Type B pancreatic cell (in vitro differentiated cells): ENCODE measurements at regions not wholly inside any gene's neighbourhood (a gene's known extent, or its start where the extent isn't known, plus 50 kb on each side); places are given as distances from the start of the nearest gene placed in this dataset.

Experiments
- DNase-seq: peaks from one replicate; pipeline ENCODE4 v3.0.0; 2021; ENCODE audit warnings: mixed read lengths; ENCODE audit not compliant: unreplicated experiment; ENCODE audit errors: extremely low spot score
- H3K27ac Mint-ChIP-seq: 2 replicates; pipeline ENCODE4 v1.8.0; 2021; ENCODE audit warnings: mild to moderate bottlenecking, mixed read lengths
- H3K27me3 Mint-ChIP-seq: 2 replicates; pipeline ENCODE4 v1.8.0; 2021; ENCODE audit warnings: mixed read lengths
- H3K36me3 Mint-ChIP-seq: 2 replicates; pipeline ENCODE4 v1.8.0; 2021; ENCODE audit warnings: mixed read lengths
- H3K4me1 Mint-ChIP-seq: one replicate; pipeline ENCODE4 v1.8.0; 2021; ENCODE audit warnings: mixed read lengths; ENCODE audit not compliant: unreplicated experiment
- H3K4me3 Mint-ChIP-seq: 2 replicates; pipeline ENCODE4 v1.8.0; 2021; ENCODE audit warnings: mild to moderate bottlenecking, mixed read lengths
- H3K9me3 Mint-ChIP-seq: 2 replicates; pipeline ENCODE4 v1.8.0; 2021; ENCODE audit warnings: mixed read lengths
- TF ChIP-seq, protein P1 (sequence below): fragments of 200-600 bp; sonication (generic); conservative IDR thresholded peaks from 2 replicates; pipeline ENCODE4 v1.5.0; 2021; ENCODE audit warnings: antibody characterized with exemption, mild to moderate bottlenecking

DNA sequence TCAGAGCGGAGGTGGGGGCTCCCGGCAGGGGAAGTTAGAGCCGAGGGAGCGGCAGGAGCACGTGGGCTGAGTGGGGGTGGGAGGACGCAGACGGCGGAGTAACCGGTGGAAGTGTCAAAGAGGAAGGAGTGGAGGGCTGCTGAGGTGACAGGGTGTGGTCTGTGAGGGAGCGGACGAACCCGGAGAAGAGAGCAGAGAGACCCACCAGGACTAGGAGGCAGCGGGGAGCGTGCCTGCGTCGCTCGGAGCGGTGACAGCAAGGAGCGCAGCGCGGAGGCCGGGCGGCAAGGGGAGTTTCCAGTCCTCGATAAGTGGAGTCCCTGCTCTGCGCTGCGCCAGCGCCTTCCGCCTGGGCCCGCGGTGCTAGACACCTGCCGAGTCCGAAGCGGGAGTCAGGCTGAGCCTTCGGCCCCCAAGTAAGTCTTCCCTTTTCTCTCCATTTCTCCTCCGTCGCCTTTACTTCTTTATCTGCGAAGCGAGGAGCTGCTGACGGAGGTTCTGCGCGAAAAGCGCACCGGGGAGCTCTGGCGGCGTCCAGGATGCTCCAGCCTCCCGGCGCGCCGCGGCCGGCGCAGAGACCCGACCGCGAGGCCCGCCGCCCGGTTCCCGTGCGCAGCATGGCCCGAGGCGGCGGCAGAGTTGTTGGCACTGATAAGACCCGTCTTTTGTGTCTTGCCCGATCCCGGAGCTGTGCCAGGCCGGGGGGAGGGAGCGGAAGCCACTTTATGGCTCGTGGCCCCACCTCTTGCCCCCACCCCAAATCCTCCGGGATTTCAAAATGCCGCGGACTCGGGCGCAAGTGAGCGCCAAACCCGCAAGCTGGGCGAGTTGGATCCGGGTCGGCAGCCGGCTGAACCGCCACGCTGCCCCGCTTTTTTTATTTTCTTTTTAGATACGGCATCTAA lies 533.0 kb upstream of the SEMA6D start:
- Mint-ChIP-seq H3K27me3 (peaks cover 51% of the 10 kb centered on the region), H3K36me3 (no peaks in the 10 kb centered on the region), H3K4me1 (peaks cover 11% of the 10 kb centered on the region), H3K27ac (peak overlapping the region; percentile 44), H3K4me3 (peak overlapping the region; percentile 94), H3K9me3 (no peaks in the 10 kb centered on the region)
- no peak for DNase-seq
- TF ChIP-seq, protein P1, sequence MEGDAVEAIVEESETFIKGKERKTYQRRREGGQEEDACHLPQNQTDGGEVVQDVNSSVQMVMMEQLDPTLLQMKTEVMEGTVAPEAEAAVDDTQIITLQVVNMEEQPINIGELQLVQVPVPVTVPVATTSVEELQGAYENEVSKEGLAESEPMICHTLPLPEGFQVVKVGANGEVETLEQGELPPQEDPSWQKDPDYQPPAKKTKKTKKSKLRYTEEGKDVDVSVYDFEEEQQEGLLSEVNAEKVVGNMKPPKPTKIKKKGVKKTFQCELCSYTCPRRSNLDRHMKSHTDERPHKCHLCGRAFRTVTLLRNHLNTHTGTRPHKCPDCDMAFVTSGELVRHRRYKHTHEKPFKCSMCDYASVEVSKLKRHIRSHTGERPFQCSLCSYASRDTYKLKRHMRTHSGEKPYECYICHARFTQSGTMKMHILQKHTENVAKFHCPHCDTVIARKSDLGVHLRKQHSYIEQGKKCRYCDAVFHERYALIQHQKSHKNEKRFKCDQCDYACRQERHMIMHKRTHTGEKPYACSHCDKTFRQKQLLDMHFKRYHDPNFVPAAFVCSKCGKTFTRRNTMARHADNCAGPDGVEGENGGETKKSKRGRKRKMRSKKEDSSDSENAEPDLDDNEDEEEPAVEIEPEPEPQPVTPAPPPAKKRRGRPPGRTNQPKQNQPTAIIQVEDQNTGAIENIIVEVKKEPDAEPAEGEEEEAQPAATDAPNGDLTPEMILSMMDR, result no peak

DNA sequence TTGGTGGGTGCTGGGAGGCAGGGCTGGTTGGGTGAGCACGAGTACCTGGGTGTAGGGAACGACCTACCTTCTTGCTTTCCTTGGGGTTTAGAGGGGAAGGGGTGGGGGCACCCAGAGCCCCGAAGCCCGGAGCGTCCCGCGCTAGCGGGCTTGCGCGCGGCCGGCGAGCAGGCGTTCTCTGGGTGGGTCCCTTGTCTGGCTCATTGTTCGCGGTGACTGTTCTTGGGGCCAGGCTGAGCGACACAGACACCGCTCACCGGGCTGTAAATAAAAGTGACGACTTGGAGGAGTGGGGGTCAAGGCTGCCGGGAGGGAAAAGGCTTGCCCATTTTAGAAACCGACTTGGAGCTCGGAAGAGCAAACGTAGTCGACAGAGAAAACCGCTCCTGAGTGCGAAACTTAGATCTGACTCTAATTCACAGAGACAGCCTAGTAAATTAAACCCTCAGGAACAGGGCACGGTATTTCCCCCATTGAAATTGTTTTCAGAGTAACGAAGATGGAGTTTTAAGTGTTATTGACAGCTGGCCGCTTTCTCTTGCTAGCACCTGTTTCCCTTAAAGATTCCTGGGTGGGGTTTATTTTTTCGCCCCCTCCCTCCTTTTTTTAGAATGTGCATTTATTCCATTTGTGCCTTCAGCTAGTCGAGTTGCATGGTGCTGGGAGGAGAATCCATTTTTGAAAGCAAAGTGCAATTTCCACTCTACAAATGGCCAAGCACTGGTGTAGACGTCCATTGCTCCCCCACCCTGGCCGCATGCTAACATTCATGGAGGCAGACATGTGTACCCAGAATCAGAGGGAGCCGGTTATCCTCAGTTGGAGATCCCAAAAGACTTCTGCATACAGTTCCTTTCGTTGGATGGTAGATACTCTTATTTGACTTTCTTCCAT lies 532.1 kb upstream of the SEMA6D start:
- TF ChIP-seq, protein P1, result no peak
- Mint-ChIP-seq H3K4me3 (peak overlapping the region; percentile 94), H3K27me3 (peaks cover 52% of the 10 kb centered on the region), H3K36me3 (no peaks in the 10 kb centered on the region), H3K27ac (peak overlapping the region; percentile 42), H3K9me3 (no peaks in the 10 kb centered on the region), H3K4me1 (peaks cover 11% of the 10 kb centered on the region)
- DNase-seq, result no peak

DNA sequence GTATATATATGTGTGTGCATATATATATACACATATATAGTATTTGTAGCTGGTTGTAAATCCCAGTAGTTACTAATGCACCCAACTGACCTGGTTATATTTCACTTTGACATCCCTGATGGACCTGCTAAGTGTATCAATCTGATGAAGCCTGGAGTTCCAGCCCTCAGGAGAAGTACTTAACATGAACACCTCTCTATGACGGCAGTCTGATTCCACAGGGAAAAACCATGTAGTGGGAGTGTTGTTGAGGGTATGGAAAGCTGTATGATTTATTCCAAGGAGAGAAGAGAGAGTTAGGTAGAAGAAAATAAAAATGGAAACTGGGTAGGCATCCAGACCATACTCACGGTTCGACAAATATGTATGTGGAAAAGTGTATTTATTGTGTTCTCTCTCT lies 531.2 kb upstream of the SEMA6D start:
- Mint-ChIP-seq H3K4me1 (peaks cover 11% of the 10 kb centered on the region), H3K9me3 (no peaks in the 10 kb centered on the region), H3K27ac (no peak overlapping the region), H3K27me3 (peaks cover 52% of the 10 kb centered on the region), H3K36me3 (no peaks in the 10 kb centered on the region), H3K4me3 (no peak overlapping the region)
- TF ChIP-seq, protein P1, result no peak
- no peak for DNase-seq

DNA sequence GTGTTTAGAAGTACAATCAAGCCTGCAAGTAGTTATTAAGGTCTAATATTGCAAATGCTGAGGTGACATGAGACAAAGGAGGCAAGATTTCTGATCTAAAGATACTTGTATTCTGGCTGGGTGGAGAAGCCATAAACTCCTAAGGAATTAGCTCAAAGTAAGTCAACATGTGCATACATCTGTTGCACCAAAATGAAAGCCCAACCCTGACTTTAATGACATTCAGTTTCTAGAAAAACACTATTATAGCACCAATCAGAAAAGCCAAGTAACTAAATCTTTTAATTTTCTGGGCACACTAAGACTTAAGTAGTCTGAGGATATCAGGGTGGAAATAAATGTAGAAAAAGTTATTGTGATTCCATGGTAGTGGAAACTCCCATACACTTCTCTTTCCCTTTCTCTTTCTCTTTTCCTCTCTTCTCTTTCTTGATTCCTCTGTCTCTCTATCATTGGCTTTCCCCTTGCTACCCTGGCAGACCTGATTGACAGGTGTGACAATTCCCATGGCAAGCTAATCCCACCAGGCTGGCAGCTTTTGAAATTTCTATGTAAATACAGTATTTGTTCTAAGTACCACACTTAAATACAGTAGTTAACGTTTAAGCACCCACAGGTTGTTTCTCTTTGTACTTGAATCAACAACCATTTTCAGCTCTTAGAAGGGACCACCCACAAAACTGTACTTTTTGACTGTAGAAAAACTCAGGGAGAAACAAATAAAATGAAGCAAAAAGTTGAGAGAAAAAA lies 528.4 kb upstream of the SEMA6D start:
- Mint-ChIP-seq H3K9me3 (no peaks in the 10 kb centered on the region), H3K36me3 (no peaks in the 10 kb centered on the region), H3K4me3 (no peak overlapping the region), H3K27ac (no peak overlapping the region), H3K27me3 (peaks cover 30% of the 10 kb centered on the region), H3K4me1 (peaks cover 4% of the 10 kb centered on the region)
- no peak for DNase-seq
- TF ChIP-seq, protein P1, result no peak

DNA sequence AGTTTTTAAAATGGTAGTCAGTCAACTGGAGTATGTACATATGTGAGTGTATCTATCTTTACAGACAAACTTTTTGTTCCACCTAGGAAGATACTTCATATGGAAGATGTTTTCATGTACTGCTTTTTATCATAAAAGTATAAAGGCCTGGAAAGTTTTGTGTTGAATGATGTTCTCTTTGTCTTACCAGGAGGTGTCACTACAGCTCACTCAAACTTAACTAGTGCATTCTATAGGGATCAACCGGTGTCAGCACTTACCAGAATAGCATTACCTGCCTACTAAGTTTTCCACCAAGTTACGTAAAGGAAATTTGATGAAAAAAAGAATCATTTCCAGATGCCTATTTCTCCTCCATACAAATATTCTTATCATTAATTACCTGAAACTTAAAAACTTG lies 522.6 kb upstream of the SEMA6D start:
- peaks cover 18% of the 10 kb centered on the region for H3K27me3 Mint-ChIP-seq
- H3K4me1 Mint-ChIP-seq, result peaks cover 15% of the 10 kb centered on the region
- no peaks in the 10 kb centered on the region for H3K9me3 Mint-ChIP-seq
- TF ChIP-seq, protein P1, result peak; percentile 61
- DNase-seq, result no peak
- no peak overlapping the region for H3K27ac Mint-ChIP-seq
- no peak overlapping the region for H3K4me3 Mint-ChIP-seq
- no peaks in the 10 kb centered on the region for H3K36me3 Mint-ChIP-seq
